Skeletal muscle tissue (tissue), 3 donors: ENCODE measurements at regions not wholly inside any gene's neighbourhood (a gene's known extent, or its start where the extent isn't known, plus 50 kb on each side); places are given as distances from the start of the nearest gene placed in this dataset.

Experiments
- H3K27ac ChIP-seq: one replicate; pipeline ENCODE4 v1.7.0; 2013; ENCODE audit warnings: mild to moderate bottlenecking, low read depth, low read length, inconsistent platforms
- H3K27me3 ChIP-seq, 3 donors: one replicate each; pipeline ENCODE4 v1.7.0; 2013; ENCODE audit warnings: low read length in 3 of 3; ENCODE audit not compliant: control insufficient read depth in 3 of 3, insufficient read depth in 3 of 3
- H3K36me3 ChIP-seq, 3 donors: one replicate each; pipeline ENCODE4 v1.7.0; 2013; ENCODE audit warnings: low read length in 3 of 3; ENCODE audit not compliant: control insufficient read depth in 3 of 3, insufficient read depth in 3 of 3
- H3K4me1 ChIP-seq, 3 donors: one replicate each; pipeline ENCODE4 v1.7.0; 2013; ENCODE audit warnings: low read length in 3 of 3, mild to moderate bottlenecking in 3 of 3; ENCODE audit not compliant: control insufficient read depth in 3 of 3, insufficient read depth in 3 of 3
- H3K4me3 ChIP-seq, 3 donors: one replicate each; pipeline ENCODE4 v1.7.0; 2013; ENCODE audit warnings: low read length in 3 of 3
- H3K9ac ChIP-seq, 3 donors: one replicate each; pipeline ENCODE4 v1.7.0; 2013; ENCODE audit warnings: low read length in 3 of 3, mild to moderate bottlenecking in 3 of 3, moderate library complexity in 2 of 3, low read depth in 1 of 3
- H3K9me3 ChIP-seq, 3 donors: one replicate each; pipeline ENCODE4 v1.7.0; 2013; ENCODE audit warnings: low read length in 3 of 3; ENCODE audit not compliant: control insufficient read depth in 3 of 3
- donor health status: Osteomylitis.

GRCh38 chr5:117692606-117693005 lies 1118.0 kb upstream of the SEMA6A start:
- H3K4me1 ChIP-seq: no peaks in the 10 kb centered on the region
- H3K4me3 ChIP-seq: no peak overlapping the region
- no peaks in the 10 kb centered on the region for H3K27me3 ChIP-seq
- H3K36me3 ChIP-seq: no peaks in the 10 kb centered on the region
- no peak overlapping the region for H3K27ac ChIP-seq
- no peak overlapping the region for H3K9ac ChIP-seq
- H3K9me3 ChIP-seq: no peaks in the 10 kb centered on the region

- H3K27ac ChIP-seq: no peak overlapping the region
- no peak overlapping the region for H3K4me3 ChIP-seq
- no peak overlapping the region for H3K9ac ChIP-seq
These were observed 1116.7 kb upstream of the SEMA6A start for GRCh38 chr5:117691081-117691870.

GRCh38 chr5:117690612-117691011 lies 1116.0 kb upstream of the SEMA6A start:
- no peak overlapping the region for H3K9ac ChIP-seq
- H3K4me3 ChIP-seq: no peak overlapping the region
- H3K4me1 ChIP-seq: no peaks in the 10 kb centered on the region
- H3K36me3 ChIP-seq: no peaks in the 10 kb centered on the region
- H3K9me3 ChIP-seq: no peaks in the 10 kb centered on the region
- H3K27ac ChIP-seq: no peak overlapping the region
- H3K27me3 ChIP-seq: no peaks in the 10 kb centered on the region

More at GRCh38 chr5:117691081-117691870, 1116.7 kb upstream of the SEMA6A start:
- H3K27me3 ChIP-seq: no peaks in the 10 kb centered on the region
- H3K4me1 ChIP-seq: no peaks in the 10 kb centered on the region
- no peaks in the 10 kb centered on the region for H3K9me3 ChIP-seq
- no peaks in the 10 kb centered on the region for H3K36me3 ChIP-seq

GRCh38 chr5:117686926-117687325 lies 1112.3 kb upstream of the SEMA6A start:
- H3K4me3 ChIP-seq: no peak overlapping the region
- H3K27me3 ChIP-seq: no peaks in the 10 kb centered on the region

DNA sequence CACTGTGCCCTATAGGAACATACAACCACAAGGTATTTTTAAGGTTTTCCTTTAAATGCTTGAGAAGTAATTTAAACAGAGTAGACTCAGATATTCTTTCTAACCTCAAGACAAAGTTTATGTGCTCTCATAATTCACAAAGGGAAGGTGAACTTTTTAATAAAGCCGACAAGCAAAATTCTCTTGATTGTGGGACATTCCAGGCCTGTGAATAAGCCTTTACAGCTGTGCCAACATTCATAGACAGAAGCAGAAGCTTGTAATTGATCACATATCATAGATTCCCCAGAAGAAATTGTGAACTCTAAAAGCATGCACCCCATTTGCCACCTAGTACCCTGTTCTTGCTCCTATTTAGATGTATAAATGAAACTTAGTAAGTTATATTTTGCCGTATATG lies 1107.8 kb upstream of the SEMA6A start:
- Histone ChIP-seq H3K4me1 (no peaks in the 10 kb centered on the region), H3K9ac (no peak overlapping the region), H3K27ac (no peak overlapping the region)

More at GRCh38 chr5:117686926-117687325, 1112.3 kb upstream of the SEMA6A start:
- no peaks in the 10 kb centered on the region for H3K4me1 ChIP-seq
- H3K9ac ChIP-seq: no peak overlapping the region
- H3K9me3 ChIP-seq: no peaks in the 10 kb centered on the region
- no peaks in the 10 kb centered on the region for H3K36me3 ChIP-seq
- no peak overlapping the region for H3K27ac ChIP-seq

DNA sequence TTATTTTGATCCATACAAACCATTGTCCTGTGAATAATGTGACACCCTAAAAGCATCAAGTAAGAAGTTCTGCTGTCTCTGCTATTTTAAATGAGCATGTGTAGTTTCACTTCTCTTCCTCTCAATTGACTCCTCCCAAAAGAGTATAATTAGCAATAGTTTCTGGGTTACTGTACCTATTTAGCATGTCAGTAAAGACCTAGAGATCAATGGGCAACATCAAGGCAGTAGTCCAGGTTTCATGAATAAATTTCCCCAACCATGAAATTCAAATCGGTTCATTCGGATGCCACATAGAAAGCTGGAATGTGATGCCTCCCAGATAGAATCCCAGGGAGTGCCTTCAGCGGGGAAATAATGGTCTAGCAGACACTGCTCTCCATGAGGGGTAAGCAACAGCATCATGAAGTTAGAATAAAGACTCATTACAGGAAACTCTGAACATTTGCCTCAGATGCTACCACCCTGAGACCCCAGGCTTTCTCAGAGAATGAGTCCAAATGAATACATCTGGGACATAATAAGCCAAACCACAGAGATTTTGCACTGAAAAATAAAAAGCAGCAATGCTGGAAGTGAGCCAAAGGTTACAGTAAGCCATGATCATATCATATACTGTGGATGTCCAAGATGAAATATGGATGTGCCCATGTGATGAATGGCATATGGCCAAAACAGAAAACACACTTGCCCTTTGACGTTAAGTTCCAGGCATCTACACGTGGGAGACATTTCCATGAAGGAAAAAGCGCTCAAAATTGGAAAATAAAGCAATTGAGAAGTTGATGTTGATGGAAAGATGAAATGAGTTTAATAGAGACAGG lies 1107.0 kb upstream of the SEMA6A start:
- Histone ChIP-seq H3K9me3 (no peaks in the 10 kb centered on the region), H3K4me3 (no peak overlapping the region), H3K27ac (no peak overlapping the region), H3K36me3 (no peaks in the 10 kb centered on the region), H3K27me3 (no peaks in the 10 kb centered on the region), H3K4me1 (no peaks in the 10 kb centered on the region), H3K9ac (no peak overlapping the region)

More for the DNA sequence above, 1107.8 kb upstream of the SEMA6A start:
- Histone ChIP-seq H3K9me3 (no peaks in the 10 kb centered on the region), H3K4me3 (no peak overlapping the region), H3K27me3 (no peaks in the 10 kb centered on the region), H3K36me3 (no peaks in the 10 kb centered on the region)

DNA sequence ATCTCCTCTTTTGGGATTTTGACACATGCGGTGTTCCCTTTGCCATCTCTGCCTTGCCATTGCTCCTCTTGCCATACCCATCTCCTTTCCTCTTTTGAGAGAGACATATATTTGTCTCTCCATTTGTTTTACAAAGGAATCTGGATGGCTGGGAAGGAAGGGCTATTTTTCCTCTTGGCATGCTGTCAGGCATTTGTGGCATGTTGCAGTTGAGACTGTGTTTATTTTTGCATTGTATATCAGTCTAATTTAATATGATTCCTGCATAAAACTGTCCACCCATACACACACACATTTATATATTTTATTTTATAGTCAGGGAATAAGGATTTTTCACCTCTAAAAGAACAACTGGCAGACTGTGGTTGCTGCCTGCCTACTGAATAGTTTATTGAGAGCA lies 1105.8 kb upstream of the SEMA6A start:
- H3K27me3 ChIP-seq: no peaks in the 10 kb centered on the region
- no peaks in the 10 kb centered on the region for H3K9me3 ChIP-seq
- no peaks in the 10 kb centered on the region for H3K4me1 ChIP-seq
- H3K36me3 ChIP-seq: no peaks in the 10 kb centered on the region
- no peak overlapping the region for H3K27ac ChIP-seq
- H3K4me3 ChIP-seq: no peak overlapping the region
- no peak overlapping the region for H3K9ac ChIP-seq

GRCh38 chr5:117679046-117679445 lies 1104.4 kb upstream of the SEMA6A start:
- no peaks in the 10 kb centered on the region for H3K4me1 ChIP-seq
- H3K9ac ChIP-seq: no peak overlapping the region
- no peak overlapping the region for H3K4me3 ChIP-seq
- H3K27ac ChIP-seq: no peak overlapping the region
- H3K27me3 ChIP-seq: no peaks in the 10 kb centered on the region
- H3K9me3 ChIP-seq: no peaks in the 10 kb centered on the region
- no peaks in the 10 kb centered on the region for H3K36me3 ChIP-seq

DNA sequence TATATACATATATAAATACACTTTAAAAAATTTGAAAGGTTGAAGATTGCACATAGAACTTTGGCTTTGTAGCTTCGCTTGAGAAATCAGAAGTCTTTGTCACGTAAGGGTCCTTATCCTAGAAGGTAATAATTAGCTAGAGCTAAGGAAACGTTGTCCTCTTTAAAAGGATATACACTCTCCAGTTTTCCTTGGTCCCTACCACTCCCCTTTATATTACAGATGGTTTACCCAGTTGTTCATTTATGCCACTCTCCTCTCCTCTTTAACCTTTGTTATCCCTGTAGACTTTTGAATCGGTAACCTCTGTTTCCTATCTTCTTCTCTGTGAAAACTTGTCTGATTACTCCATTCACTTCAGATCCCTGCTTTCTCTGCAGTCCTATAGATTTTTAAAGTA lies 1101.0 kb upstream of the SEMA6A start:
- no peaks in the 10 kb centered on the region for H3K4me1 ChIP-seq
- H3K9ac ChIP-seq: no peak overlapping the region
- H3K36me3 ChIP-seq: no peaks in the 10 kb centered on the region

DNA sequence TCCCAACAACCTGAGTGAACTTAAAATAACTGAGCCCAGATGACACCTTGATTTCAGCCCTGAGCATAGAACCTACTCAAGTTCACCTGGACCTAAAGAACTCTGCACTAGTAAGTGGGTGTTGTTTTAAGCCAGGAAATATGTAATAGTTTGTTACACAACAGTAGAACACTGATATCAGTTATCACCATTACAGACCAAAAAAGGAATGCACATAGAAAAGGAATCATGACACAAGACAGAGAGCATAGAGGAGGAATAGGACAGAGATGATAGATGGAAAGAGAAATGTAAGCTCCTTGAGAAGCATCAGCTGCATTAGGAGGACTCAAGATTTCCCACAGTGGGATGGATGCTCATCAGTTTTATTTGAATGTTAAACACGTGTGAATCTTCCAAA lies 1096.9 kb upstream of the SEMA6A start:
- H3K4me3 ChIP-seq: no peak overlapping the region
- H3K36me3 ChIP-seq: no peaks in the 10 kb centered on the region
- no peaks in the 10 kb centered on the region for H3K9me3 ChIP-seq
- H3K4me1 ChIP-seq: no peaks in the 10 kb centered on the region
- H3K9ac ChIP-seq: no peak overlapping the region
- H3K27ac ChIP-seq: no peak overlapping the region
- H3K27me3 ChIP-seq: no peaks in the 10 kb centered on the region

More for the DNA sequence above, 1101.0 kb upstream of the SEMA6A start:
- Histone ChIP-seq H3K27ac (no peak overlapping the region), H3K4me3 (no peak overlapping the region), H3K27me3 (no peaks in the 10 kb centered on the region), H3K9me3 (no peaks in the 10 kb centered on the region)
